GM18951 (cell line): ENCODE measurements at regions not wholly inside any gene's neighbourhood (a gene's known extent, or its start where the extent isn't known, plus 50 kb on each side); places are given as distances from the start of the nearest gene placed in this dataset.

Experiments
- POLR2A ChIP-seq: IDR thresholded peaks from 4 replicates; pipeline ENCODE4 v1.6.1; 2011; ENCODE audit warnings: mild to moderate bottlenecking; ENCODE audit not compliant: insufficient read length, insufficient read depth; ENCODE audit errors: extremely low read depth
- in situ Hi-C: fragments of 300-500 bp; cut with MboI; formaldehyde crosslinking; loops from one replicate; pipeline ENCODE4 v1.12.0; 2022; ENCODE audit warnings: low sequenced_read_pairs, mixed read lengths, inconsistent platforms; ENCODE audit not compliant: unreplicated experiment

GRCh38 chr20:52364405-52364804 lies 172.8 kb upstream of the ZFP64 start:
- TF ChIP-seq POLR2A: no peak
- in situ Hi-C loops: no loop called here

GRCh38 chr20:52361650-52362049 lies 170.1 kb upstream of the ZFP64 start:
- in situ Hi-C loops: no loop called here
- TF ChIP-seq POLR2A: no peak

- TF ChIP-seq POLR2A: no peak
- in situ Hi-C loops: no loop called here
Measured at GRCh38 chr20:52349806-52350205, 158.2 kb upstream of the ZFP64 start.

- in situ Hi-C loops: no loop called here
Measured at GRCh38 chr20:52348434-52348833, 156.9 kb upstream of the ZFP64 start.

GRCh38 chr20:52346797-52347196 lies 155.2 kb upstream of the ZFP64 start:
- in situ Hi-C loops: no loop called here
- TF ChIP-seq POLR2A: no peak

More at GRCh38 chr20:52348434-52348833, 156.9 kb upstream of the ZFP64 start:
- TF ChIP-seq POLR2A: no peak

- in situ Hi-C loops: no loop called here
- TF ChIP-seq POLR2A: no peak
Measured at GRCh38 chr20:52342913-52343312, 151.3 kb upstream of the ZFP64 start.

- TF ChIP-seq POLR2A: no peak
- in situ Hi-C loops: no loop called here
Measured at GRCh38 chr20:52340036-52340634, 148.6 kb upstream of the ZFP64 start.

- in situ Hi-C loops: no loop called here
- TF ChIP-seq POLR2A: no peak
Measured at GRCh38 chr20:52332649-52333250, 141.2 kb upstream of the ZFP64 start.

GRCh38 chr20:52332230-52332629 lies 140.7 kb upstream of the ZFP64 start:
- no peak for TF ChIP-seq POLR2A

GRCh38 chr20:52331655-52332054 lies 140.1 kb upstream of the ZFP64 start:
- no peak for TF ChIP-seq POLR2A
- in situ Hi-C loops: no loop called here

More at GRCh38 chr20:52332230-52332629, 140.7 kb upstream of the ZFP64 start:
- in situ Hi-C loops: no loop called here

- no peak for TF ChIP-seq POLR2A
Measured at GRCh38 chr20:52321396-52321795, 129.8 kb upstream of the ZFP64 start.

GRCh38 chr20:52318651-52319050 lies 127.1 kb upstream of the ZFP64 start:
- TF ChIP-seq POLR2A: no peak
- in situ Hi-C loops: no loop called here

More at GRCh38 chr20:52321396-52321795, 129.8 kb upstream of the ZFP64 start:
- in situ Hi-C loops: no loop called here

GRCh38 chr20:52313341-52313963 lies 121.9 kb upstream of the ZFP64 start:
- in situ Hi-C loops: no loop called here
- no peak for TF ChIP-seq POLR2A

- in situ Hi-C loops: no loop called here
- TF ChIP-seq POLR2A: no peak
Measured at GRCh38 chr20:52312132-52312729, 120.7 kb upstream of the ZFP64 start.

GRCh38 chr20:52311209-52311794 lies 119.7 kb upstream of the ZFP64 start:
- no peak for TF ChIP-seq POLR2A
- in situ Hi-C loops: no loop called here
